Activated CD4-positive, alpha-beta T cell treated with anti-CD3 and anti-CD28 coated beads, Interleukin-2, Interleukin-4, amounts not matched to agents 100 ng/mL and 50 ng/mL, durations not matched to agents 16 hours and 8 hours (primary cell): ENCODE measurements at regions not wholly inside any gene's neighbourhood (a gene's known extent, or its start where the extent isn't known, plus 50 kb on each side); places are given as distances from the start of the nearest gene placed in this dataset.
"Not testable (repeated sequence)": the region's sequence is repeated elsewhere in the genome, so short reads cannot be mapped to it uniquely, and the experiment has no call there.

Experiments used
- DNase-seq: peaks from one replicate; pipeline ENCODE4 v3.0.0-alpha.2; 2020; ENCODE audit warnings: low spot score

DNA sequence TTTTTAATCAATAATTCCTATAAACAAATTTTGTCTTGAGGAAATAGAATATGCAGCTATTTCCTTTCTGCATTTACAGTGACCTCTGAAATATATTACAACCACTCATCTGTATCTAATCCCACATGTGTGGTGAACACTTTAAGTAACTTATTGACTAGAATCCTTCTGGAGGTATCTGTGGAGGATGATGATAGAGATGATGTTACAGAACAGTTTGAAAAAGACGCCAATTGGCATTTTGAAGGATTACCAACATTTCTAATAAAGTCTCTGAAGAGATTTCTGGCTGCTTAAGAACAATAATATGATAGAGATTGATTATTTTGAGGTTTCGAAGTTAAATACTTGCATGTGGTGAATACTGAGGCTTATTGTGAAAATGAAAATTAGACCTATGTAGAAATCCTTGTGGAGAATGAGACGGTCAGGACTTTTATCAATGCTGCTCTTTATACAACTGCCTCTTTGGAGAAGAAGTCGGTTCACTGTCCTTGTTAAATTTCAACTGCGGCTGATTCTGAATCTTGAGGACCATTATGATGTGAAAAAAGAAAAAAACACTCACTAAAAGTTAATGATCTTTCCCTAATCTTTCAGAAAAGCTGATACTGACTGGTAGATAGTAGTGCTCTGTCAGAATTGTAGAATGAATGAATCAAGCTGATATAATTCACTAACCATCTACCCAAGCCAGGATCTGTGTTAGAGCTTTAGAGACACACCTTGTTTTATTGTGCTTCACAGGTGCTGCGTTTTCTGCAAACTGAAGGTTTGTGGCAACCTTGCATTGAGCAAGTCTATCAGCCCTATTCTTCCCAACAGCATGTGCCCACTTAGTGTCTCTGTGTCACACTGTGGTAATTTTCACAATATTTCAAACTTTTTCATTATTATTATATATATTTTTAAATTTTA is 204.7 kb downstream of the SPRY1 start:
- no peak for DNase-seq

DNA sequence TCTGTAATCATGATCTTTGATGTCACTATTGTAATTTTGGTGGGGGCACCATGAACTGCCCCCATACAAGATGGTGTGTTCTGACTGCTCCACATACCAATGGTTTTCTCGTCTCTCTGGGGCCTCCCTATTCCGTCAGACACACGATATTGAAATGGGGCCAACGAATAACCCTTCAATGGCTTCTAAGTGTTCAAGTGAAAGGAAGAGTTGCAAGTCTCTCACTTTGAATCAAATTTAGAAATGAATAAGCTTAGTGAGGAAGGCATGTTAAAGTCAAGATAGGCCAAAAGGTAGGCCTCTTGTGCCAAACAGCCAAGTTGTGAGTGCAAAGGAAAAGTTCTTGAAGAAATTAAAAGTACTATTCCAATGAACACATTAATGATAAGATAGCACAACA is 205.4 kb downstream of the SPRY1 start:
- DNase-seq = no peak

- no peak for DNase-seq
Observed at GRCh38 chr4:123603165-123603564, 206.6 kb downstream of the SPRY1 start.

- not testable (repeated sequence) for DNase-seq
Observed at GRCh38 chr4:123605797-123606196, 209.2 kb downstream of the SPRY1 start.

DNA sequence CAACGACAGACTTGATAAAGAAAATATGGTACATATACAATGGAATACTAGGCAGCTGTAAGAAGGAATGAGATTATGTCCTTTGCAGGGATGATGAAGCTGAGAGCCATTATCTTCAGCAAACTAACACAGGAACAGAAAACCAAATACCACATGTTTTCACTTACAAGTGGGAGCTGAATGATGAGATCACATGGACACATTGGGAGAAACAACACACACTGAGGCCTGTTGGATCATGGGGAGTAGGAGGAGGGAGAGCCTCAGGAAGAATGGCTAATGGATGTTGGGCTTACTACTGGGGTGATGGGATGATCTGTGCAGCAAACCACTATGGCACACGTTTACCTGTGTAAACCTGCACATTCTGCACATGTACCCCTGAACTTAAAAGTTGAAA is 209.7 kb downstream of the SPRY1 start:
- DNase-seq = no peak

DNA sequence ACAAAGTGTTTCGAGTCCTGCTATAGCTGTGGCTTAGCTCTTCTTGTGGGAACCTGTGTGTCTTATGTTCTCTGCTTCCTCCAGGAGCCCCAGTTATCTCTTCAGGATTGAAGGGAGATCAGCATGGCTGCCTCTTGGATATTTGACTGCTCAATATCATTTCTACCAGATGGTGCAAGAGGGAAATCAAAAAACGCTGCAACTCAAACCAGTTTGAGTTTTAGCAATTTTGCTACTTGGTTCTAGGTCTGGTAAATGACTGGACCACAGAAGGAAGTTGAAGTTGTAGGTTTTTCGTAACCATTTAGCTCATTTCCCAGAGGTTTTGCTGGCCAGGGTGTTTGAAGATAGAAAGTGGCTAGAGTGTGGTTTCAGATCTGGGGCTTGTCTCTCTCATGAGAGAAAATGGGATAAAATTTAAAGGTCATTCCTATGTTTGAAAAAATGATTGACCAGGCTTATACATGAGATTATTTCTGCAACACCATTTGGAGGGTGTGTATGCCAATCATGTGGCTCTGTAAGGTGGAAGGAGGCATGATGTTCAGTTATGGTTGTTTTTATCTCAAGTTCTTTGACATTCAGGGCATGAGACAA is 210.4 kb downstream of the SPRY1 start:
- DNase-seq = peak; percentile 44

GRCh38 chr4:123609829-123610228 is 213.2 kb downstream of the SPRY1 start:
- no peak for DNase-seq

DNA sequence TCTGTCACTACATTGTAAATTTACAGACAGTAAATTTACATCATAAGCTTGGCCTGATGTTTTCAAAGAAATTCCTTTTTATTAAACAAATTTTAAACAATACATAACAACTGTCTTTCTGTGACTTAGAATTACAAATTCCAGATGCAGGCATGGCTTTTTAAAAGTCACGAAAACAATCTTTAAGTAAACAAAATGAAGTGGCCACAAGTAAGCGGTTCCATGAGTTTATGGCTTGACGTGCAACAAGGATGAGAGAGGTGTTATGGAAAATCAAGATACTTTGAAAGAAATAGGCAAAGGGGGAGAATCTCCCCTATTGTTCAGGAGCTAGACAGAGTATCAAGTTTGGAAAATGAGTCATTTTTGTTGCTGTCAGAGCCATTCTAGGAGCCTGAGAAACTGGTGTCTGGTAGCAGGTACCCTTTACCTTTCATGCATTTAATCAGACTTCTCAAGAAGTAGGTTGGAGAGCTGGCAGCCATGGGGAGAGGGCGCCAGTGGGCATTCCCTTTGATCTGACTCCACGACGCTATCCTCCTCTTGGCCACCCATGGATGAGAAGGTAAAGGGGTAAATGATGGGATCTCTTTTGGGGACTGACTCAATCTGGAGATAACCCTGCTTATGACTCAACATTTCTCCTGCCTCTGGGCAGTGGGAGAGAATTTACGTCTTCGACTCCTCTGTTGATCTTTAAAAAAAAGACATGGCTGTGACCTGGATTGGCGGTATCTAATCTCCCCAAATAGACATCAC is 217.2 kb downstream of the SPRY1 start:
- DNase-seq = no peak

- no peak for DNase-seq
Observed at GRCh38 chr4:123615901-123616300, 219.3 kb downstream of the SPRY1 start.

DNA sequence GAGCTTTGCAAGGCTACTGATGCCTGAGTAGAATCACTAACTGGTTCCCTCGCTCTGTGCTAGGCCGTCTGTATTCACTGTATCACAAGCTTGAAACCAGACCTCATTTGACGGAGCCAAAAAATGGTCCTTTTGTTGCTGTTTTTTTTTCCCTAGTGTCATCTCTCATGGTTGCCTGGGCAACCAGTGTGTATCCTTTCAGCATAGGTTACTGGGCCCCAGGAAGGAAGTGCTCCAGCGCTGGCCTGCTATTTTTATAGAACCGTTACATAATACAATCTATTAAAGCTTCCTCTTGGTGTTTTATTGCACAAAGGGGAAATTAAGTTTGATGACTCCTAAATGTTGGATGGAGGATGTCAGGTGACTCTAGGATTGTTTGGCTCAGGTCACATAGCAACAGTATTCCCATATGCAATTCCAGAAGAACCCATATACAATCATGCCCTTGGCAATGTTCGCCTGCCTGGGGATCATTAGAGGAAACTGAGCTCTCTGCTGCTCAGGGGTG is 220.4 kb downstream of the SPRY1 start:
- no peak for DNase-seq

- no peak for DNase-seq
Observed at GRCh38 chr4:123617791-123618190, 221.2 kb downstream of the SPRY1 start.

DNA sequence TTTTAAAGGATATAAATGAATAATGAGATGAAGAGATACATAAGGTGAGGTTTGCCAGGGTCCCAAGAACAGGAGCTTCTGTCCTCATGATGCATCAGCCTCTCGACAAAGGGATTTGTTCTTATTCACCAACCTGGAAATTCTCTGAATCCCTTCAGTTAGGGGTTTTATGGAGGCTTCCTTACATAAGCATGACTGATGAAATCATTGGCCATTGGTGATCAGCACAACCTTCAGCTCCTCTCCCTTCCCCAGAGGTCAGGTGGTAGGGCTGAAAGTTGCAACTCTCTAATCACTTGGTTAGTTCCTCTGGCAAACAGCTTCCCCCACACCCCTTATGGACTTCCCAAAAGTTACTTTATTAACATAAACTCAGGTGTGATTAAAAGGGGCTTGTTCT is 222.0 kb downstream of the SPRY1 start:
- DNase-seq = no peak

GRCh38 chr4:123619326-123619725 is 222.7 kb downstream of the SPRY1 start:
- no peak for DNase-seq

- DNase-seq = no peak
Observed at GRCh38 chr4:123619895-123620294, 223.3 kb downstream of the SPRY1 start.

- no peak for DNase-seq
Observed at GRCh38 chr4:123621072-123621705, 224.6 kb downstream of the SPRY1 start.

DNA sequence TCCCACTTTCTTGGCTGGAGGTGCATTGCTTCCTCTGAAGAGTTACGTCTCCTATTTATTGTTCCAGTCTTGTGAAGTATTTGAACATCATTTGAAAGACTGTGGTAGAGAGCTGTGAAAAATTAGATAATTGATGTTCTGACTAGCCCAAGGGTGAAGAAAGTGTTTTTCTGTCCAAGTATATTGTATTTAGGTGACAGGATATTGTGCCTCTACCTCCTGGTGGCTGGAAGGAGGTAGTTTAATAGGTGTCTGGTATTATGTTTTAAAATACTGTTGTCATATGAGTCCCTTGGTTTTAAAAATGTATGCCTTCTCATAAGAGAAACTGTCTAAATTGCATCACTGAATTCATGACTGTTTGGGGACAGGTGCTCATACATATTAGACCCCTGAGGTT is 226.0 kb downstream of the SPRY1 start:
- DNase-seq = no peak

DNA sequence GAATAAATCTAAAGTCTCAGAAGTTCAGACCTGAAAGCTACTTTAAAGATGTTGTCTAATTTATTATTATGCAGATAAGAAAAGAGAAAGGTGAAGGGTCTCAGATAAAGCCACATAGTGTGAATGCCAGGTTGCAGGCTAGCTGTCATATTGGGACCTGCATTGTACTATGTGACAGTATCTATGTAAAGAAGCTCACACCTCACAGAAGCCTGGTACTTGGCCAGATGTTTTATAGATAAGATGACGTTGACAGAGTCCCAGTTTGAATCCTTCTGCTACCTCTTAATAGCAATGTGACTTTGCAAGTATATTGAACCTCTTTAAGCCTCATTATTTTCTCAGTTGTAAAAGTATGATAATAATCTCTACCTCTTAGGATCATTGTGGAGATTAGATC is 227.0 kb downstream of the SPRY1 start:
- no peak for DNase-seq

DNA sequence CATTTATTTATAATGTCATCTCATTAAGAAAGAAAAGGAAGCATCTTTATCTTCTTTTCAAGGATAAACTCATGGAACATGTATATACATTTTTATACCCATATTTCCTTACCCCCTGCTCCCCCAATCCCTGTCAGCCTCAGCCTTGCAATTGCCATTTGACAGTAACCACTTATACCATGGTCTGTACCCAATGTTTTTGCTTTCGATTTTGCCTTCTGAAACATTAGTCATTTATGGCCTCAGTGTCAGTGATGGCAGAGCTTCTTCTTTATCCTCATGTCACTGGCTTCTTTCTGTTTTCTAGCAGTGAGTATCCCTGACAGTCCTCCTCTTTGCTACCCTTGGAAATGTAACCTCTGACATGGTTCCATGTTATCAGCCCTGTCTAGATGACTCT is 228.4 kb downstream of the SPRY1 start:
- peak; percentile 14 for DNase-seq

DNA sequence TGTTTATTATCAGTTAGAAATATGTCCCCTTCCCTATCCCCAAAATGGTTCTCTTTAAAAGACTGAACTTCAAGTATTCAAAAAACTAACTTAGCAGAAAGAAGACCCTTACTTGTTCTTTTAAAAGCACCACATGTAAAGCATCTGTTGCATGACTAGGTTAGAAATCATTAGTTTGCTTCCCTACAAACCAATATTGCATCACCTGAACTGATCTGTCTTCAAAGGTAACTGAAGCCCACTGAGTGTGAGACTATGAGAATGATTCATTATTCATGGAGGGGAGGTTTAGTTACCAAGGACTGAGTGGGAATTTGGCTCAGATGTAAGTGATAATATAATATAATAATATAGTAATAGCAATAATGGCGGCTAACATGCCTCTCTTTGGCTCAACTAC is 231.7 kb downstream of the SPRY1 start:
- no peak for DNase-seq

DNA sequence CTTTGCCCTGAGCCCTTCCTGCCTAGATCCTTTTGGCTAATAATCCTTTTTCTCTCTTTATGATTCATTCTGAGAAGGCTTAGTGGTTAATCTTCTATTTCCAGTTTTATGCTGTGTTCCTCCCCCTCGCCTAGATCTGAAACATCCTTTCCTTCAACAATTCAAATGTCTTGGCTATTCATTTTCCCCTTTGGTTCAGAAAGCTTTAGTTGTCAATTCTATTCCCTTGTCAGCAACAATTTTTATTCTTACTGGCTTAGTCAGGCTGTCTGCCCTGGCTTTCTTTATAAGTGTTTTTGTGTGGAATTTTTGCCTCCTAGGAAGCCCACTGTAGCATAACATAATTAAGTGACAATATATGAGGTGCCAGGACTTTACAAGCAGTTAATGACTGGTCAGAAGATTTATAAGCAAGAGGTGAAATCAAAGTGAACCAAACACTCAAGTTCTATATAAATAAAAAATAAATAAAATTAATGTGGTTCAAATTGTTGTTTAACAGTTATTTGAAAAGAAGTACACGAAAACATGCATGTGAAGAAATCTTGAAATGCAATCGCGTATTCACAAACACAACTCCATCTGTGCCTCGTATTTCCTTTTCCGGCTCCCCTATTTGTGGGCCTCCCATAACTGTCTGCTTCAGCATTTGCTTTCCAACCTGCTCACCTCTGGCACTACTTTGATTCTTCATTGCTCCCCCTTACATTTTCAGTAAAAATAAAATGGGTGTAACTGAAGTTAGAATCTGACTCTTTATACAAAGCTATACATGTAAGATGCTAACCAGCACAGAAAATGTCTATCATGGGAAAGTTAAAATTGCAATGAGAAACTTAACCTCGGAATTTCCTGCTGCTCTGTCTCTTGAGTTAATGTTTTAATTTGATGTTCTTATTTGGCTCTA is 235.4 kb downstream of the SPRY1 start:
- no peak for DNase-seq

GRCh38 chr4:123632693-123633030 is 236.1 kb downstream of the SPRY1 start:
- no peak for DNase-seq
